Thyroid gland (tissue), 4 donors: ENCODE measurements at regions not wholly inside any gene's neighbourhood (a gene's known extent, or its start where the extent isn't known, plus 50 kb on each side); places are given as distances from the start of the nearest gene placed in this dataset.

Source experiments
- POLR2A ChIP-seq, 2 donors: fragments of 450-650 bp; IDR thresholded peaks; one replicate each; pipeline ENCODE4 v1.6.1; 2017; ENCODE audit warnings: antibody characterized with exemption in 2 of 2, mild to moderate bottlenecking in 2 of 2, moderate library complexity in 1 of 2
- TF ChIP-seq, protein P1 (sequence below), 6 experiments: fragments of 200-600 bp in 3 of 6; fragments of 450-650 bp in 3 of 6; sonication (generic) in 3 of 6; IDR thresholded peaks; one replicate each; pipeline ENCODE4 v1.5.1; 2016 to 2019; ENCODE audit warnings: antibody characterized with exemption in 6 of 6, mild to moderate bottlenecking in 2 of 6, inconsistent platforms in 1 of 6, moderate library complexity in 1 of 6

DNA sequence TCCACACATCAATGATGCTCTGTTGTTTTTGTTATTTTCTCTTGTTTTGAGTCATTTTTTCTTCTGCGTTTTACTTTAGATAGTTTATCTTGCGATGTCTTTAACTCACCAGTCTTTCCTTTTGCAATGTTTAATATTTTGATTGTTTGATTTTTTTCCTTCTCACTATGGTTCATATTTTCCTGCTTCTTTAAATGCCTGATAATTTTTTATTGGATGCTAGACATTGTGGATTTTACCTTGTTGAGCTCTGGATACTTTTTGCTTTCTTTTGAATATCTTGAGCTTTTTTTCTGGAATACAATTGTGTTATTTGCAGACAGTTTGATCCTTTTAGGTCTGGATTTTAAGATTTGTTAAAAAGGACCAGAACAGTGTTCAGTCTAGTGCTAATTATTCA, 55.2 kb upstream of the GAS1 start:
- TF ChIP-seq, protein P1, sequence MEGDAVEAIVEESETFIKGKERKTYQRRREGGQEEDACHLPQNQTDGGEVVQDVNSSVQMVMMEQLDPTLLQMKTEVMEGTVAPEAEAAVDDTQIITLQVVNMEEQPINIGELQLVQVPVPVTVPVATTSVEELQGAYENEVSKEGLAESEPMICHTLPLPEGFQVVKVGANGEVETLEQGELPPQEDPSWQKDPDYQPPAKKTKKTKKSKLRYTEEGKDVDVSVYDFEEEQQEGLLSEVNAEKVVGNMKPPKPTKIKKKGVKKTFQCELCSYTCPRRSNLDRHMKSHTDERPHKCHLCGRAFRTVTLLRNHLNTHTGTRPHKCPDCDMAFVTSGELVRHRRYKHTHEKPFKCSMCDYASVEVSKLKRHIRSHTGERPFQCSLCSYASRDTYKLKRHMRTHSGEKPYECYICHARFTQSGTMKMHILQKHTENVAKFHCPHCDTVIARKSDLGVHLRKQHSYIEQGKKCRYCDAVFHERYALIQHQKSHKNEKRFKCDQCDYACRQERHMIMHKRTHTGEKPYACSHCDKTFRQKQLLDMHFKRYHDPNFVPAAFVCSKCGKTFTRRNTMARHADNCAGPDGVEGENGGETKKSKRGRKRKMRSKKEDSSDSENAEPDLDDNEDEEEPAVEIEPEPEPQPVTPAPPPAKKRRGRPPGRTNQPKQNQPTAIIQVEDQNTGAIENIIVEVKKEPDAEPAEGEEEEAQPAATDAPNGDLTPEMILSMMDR (IDR thresholded peaks at IDR 0.05): no peak
- TF ChIP-seq POLR2A (IDR thresholded peaks at IDR 0.05): no peak
